ENCODE measurements at regions not wholly inside any gene's neighbourhood (a gene's known extent, or its start where the extent isn't known, plus 50 kb on each side); places are given as distances from the start of the nearest gene placed in this dataset.

DNA sequence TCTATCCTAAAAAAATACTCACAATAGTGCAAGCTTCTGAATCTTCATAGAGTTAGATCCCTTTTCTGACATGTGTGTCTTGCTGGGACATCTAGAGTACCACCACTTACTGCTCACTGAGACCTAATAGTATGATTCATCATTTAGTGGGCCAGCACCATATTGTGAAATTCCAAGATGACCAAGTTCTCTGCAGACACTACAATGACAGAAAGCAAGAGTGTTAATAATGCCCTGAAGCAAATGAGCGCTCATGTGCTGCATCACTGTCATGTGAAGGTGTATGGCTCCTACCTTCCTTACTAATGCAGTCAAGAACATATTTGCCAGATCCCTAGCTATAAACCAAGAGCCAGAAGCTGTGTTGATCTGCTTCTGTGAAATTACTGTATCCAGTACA is 606.2 kb upstream of the NXPH2 start:
- no peaks in the 10 kb centered on the region for H3K9me1 ChIP-seq (ENCODE audit: control insufficient read depth, insufficient read depth, low read length)
- in situ Hi-C loops (cut with MboI) (no loop called here), intact Hi-C loops (cut with micrococcal nuclease) (no loop called here)
- no peaks in the 10 kb centered on the region for H3K4me1 ChIP-seq (replicated peaks in 1 of 2; ENCODE audit: control insufficient read depth in 2 of 2, insufficient read depth in 2 of 2, low read length in 2 of 2)
- H3K9me3 ChIP-seq (replicated peaks; ENCODE audit: control insufficient read depth, insufficient read depth, low read depth, low read length), result no peaks in the 10 kb centered on the region
- WGBS (ENCODE audit: insufficient coverage, low coverage, missing lambda C conversion rate), result 0% methylated on average over 1 of the region's 1 CpG
- ATAC-seq (no peak), FAIRE-seq (no peak), DNase-seq (ENCODE audit: extremely low read depth in 1 of 4, low spot score in 3 of 4) (no peak)
- no peaks in the 10 kb centered on the region for H3K79me2 ChIP-seq (ENCODE audit: control insufficient read depth, insufficient read depth, low read length)
- H2AFZ ChIP-seq (ENCODE audit: low read depth, low read length), result no peak overlapping the region
- no peak overlapping the region for H3K4me2 ChIP-seq (ENCODE audit: insufficient read depth, low read length)
- no peaks in the 10 kb centered on the region for H3K27me3 ChIP-seq (ENCODE audit: control insufficient read depth in 2 of 2, insufficient read depth in 2 of 2, low read length in 2 of 2)
- CTCF ChIA-PET (ENCODE audit: low intra/inter-chr PET ratio), result no interaction called here
- no peak overlapping the region for H3K4me3 ChIP-seq
- BruUV-seq (replicated peaks), result no TSS peak
- no peaks in the 10 kb centered on the region for H3K36me3 ChIP-seq (ENCODE audit: control insufficient read depth, insufficient read depth, low read length)
- no peak overlapping the region for H3K27ac ChIP-seq (ENCODE audit: extremely low read depth, low read depth, low read length)
- POLR2A ChIA-PET, result interaction anchor here (1.1 kb wide), 1 partner anchor 8 kb away, joined by 3 read pairs; no protein-coding TSS in a partner anchor
- H3K9ac ChIP-seq (ENCODE audit: insufficient read depth in 1 of 2, low read depth in 2 of 2, low read length in 2 of 2), result no peak overlapping the region
- H4K20me1 ChIP-seq (replicated peaks; ENCODE audit: control insufficient read depth, insufficient read depth, low read length), result no peaks in the 10 kb centered on the region
- TF ChIP-seq, protein P1, sequence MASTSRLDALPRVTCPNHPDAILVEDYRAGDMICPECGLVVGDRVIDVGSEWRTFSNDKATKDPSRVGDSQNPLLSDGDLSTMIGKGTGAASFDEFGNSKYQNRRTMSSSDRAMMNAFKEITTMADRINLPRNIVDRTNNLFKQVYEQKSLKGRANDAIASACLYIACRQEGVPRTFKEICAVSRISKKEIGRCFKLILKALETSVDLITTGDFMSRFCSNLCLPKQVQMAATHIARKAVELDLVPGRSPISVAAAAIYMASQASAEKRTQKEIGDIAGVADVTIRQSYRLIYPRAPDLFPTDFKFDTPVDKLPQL (IDR thresholded peaks at IDR 0.05; ENCODE audit: extremely low read depth, insufficient read length), result no peak
- TF ChIP-seq TAL1 (IDR thresholded peaks at IDR 0.05), result no peak
- TF ChIP-seq TCF3 (CRISPR knock-in tag; IDR thresholded peaks at IDR 0.05), result no peak
- TF ChIP-seq HNRNPL (IDR thresholded peaks at IDR 0.05; ENCODE audit: low read depth, low read length), result no peak
- TF ChIP-seq CHD2 (IDR thresholded peaks at IDR 0.05; ENCODE audit: low read depth, low read length), result no peak
- TF ChIP-seq CREB5 (CRISPR knock-in tag; IDR thresholded peaks at IDR 0.05), result no peak
- no peak for TF ChIP-seq FOXO4 (CRISPR knock-in tag; IDR thresholded peaks at IDR 0.05)
- no peak for TF ChIP-seq ZNF263 (CRISPR knock-in tag; IDR thresholded peaks at IDR 0.05; ENCODE audit: borderline replicate concordance)
- TF ChIP-seq SIN3A (IDR thresholded peaks at IDR 0.05; ENCODE audit: borderline replicate concordance in 2 of 2, control insufficient read depth in 1 of 2, low read depth in 2 of 2, low read length in 2 of 2), result no peak
- no peak for TF ChIP-seq RBM34 (IDR thresholded peaks at IDR 0.05; ENCODE audit: borderline replicate concordance, insufficient read depth, low read length)
- no peak for TF ChIP-seq ZNF444 (CRISPR knock-in tag; IDR thresholded peaks at IDR 0.05)
- no peak for TF ChIP-seq ASH1L (IDR thresholded peaks at IDR 0.05; ENCODE audit: borderline replicate concordance, low read depth, partially characterized antibody)
- TF ChIP-seq CREB3L1 (IDR thresholded peaks at IDR 0.05; ENCODE audit: borderline replicate concordance, low read depth), result no peak
